ENCODE measurements at regions not wholly inside any gene's neighbourhood (a gene's known extent, or its start where the extent isn't known, plus 50 kb on each side); places are given as distances from the start of the nearest gene placed in this dataset.

DNA sequence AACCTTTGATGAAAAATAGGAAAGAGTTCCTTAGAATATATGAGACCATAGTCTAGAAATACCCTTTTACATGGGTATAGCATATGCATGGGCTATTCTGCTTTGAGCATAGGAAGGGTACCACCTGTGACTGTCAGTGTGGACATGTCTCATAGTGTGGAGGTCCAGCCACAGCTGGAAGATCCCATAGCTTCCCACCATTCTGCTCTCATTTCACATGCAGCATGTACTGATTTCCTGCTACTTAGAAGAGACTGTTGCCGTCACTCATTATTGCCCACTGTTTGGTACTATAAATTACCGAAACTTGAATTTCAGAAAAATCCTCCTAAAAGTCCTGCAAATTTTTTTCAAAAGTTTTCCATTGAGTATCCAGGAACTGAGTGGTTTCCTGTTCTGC is 477.8 kb upstream of the DAB2 start:
- H2BK20ac ChIP-seq (ENCODE audit: low read depth, low read length, poor library complexity, severe bottlenecking) = no peak overlapping the region

More for the DNA sequence above, 477.8 kb upstream of the DAB2 start:
- Histone ChIP-seq H3K79me1 (ENCODE audit: insufficient read depth, low read depth, low read length, poor library complexity, severe bottlenecking) (no peaks in the 10 kb centered on the region), H3K56ac (ENCODE audit: insufficient read length, low read depth, low read length) (no peak overlapping the region), H4K91ac (ENCODE audit: insufficient read length, low read depth, low read length) (no peak overlapping the region), H2BK120ac (ENCODE audit: low read depth, low read length, poor library complexity, severe bottlenecking) (no peak overlapping the region), H3K9me3 (ENCODE audit: control insufficient read depth, low read depth, low read length) (no peaks in the 10 kb centered on the region), H3K4me2 (ENCODE audit: insufficient read depth, insufficient read length, low read length) (no peak overlapping the region), H3K4me1 (ENCODE audit: insufficient read depth, low read length) (no peaks in the 10 kb centered on the region), H2BK15ac (ENCODE audit: low read depth, low read length) (no peak overlapping the region), H3K79me2 (ENCODE audit: insufficient read depth, low read length) (no peaks in the 10 kb centered on the region), H2BK12ac (ENCODE audit: insufficient read length, low read depth, low read length) (no peak overlapping the region), H3K4ac (ENCODE audit: low read depth, low read length) (no peak overlapping the region), H4K20me1 (ENCODE audit: control insufficient read depth, insufficient read depth, insufficient read length) (no peaks in the 10 kb centered on the region), H3K9ac (ENCODE audit: extremely low read depth, insufficient read length, low read length) (no peak overlapping the region), H2AK5ac (ENCODE audit: insufficient read length, low read length) (no peak overlapping the region), H3K23me2 (ENCODE audit: insufficient read length, low read depth, low read length, poor library complexity, severe bottlenecking) (no peaks in the 10 kb centered on the region), H3K18ac (ENCODE audit: insufficient read length, low read depth, low read length) (no peak overlapping the region), H4K8ac (replicated peaks; ENCODE audit: insufficient read length, low read depth, low read length) (no peak overlapping the region), H3K23ac (ENCODE audit: insufficient read length, low read depth, low read length) (no peak overlapping the region), H3T11ph (ENCODE audit: low read length) (no peak overlapping the region), H3K27me3 (ENCODE audit: insufficient read depth, low read length) (no peaks in the 10 kb centered on the region), H2AFZ (ENCODE audit: low read length) (no peak overlapping the region), H4K5ac (ENCODE audit: insufficient read length, low read depth, low read length) (no peak overlapping the region), H2BK5ac (ENCODE audit: insufficient read length, low read length) (no peak overlapping the region), H3K14ac (ENCODE audit: insufficient read depth, low read length) (no peak overlapping the region), H3K27ac (ENCODE audit: insufficient read length, low read depth, low read length) (no peak overlapping the region)
- Mint-ChIP-seq H3K9me3 (peaks cover 7 to 13% of the 10 kb centered on the region in 2 experiments; a peak in 4 of 5 replicates), H3K4me1 (peaks cover 0 to 4% of the 10 kb centered on the region in 2 experiments; a peak in 1 of 4 replicates), H3K27me3 (ENCODE audit: low read depth) (no peaks in the 10 kb centered on the region), H3K36me3 (ENCODE audit: insufficient read depth in 1 of 3, low read depth in 3 of 3) (peaks cover 0 to 11% (median 0%) of the 10 kb centered on the region in 3 experiments; a peak in 2 of 7 replicates), H3K4me3 (no peak overlapping the region), H3K27ac (no peak overlapping the region)
- no peak for DNase-seq
- no CpG with 5 or more reads among the region's 2 CpGs for WGBS (ENCODE audit: extremely low coverage, insufficient read length, low lambda C conversion rate)
- TF ChIP-seq, protein P1, sequence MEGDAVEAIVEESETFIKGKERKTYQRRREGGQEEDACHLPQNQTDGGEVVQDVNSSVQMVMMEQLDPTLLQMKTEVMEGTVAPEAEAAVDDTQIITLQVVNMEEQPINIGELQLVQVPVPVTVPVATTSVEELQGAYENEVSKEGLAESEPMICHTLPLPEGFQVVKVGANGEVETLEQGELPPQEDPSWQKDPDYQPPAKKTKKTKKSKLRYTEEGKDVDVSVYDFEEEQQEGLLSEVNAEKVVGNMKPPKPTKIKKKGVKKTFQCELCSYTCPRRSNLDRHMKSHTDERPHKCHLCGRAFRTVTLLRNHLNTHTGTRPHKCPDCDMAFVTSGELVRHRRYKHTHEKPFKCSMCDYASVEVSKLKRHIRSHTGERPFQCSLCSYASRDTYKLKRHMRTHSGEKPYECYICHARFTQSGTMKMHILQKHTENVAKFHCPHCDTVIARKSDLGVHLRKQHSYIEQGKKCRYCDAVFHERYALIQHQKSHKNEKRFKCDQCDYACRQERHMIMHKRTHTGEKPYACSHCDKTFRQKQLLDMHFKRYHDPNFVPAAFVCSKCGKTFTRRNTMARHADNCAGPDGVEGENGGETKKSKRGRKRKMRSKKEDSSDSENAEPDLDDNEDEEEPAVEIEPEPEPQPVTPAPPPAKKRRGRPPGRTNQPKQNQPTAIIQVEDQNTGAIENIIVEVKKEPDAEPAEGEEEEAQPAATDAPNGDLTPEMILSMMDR (conservative IDR thresholded peaks at IDR 0.05) = no peak

Data from H9 (cell line).